Brain pericyte (primary cell): ENCODE measurements at regions not wholly inside any gene's neighbourhood (a gene's known extent, or its start where the extent isn't known, plus 50 kb on each side); places are given as distances from the start of the nearest gene placed in this dataset.

Source experiments
- DNase-seq: peaks from one replicate; pipeline ENCODE4 v3.0.0-alpha.2; 2012; ENCODE audit warnings: low read depth, low spot score

- DNase-seq, result no peak
Observed at GRCh38 chr3:30114918-30115317, 491.5 kb upstream of the TGFBR2 start.

GRCh38 chr3:30122359-30122758, 484.0 kb upstream of the TGFBR2 start:
- DNase-seq, result no peak

GRCh38 chr3:30123224-30123623, 483.2 kb upstream of the TGFBR2 start:
- no peak for DNase-seq

GRCh38 chr3:30123755-30124154, 482.6 kb upstream of the TGFBR2 start:
- DNase-seq, result no peak

DNA sequence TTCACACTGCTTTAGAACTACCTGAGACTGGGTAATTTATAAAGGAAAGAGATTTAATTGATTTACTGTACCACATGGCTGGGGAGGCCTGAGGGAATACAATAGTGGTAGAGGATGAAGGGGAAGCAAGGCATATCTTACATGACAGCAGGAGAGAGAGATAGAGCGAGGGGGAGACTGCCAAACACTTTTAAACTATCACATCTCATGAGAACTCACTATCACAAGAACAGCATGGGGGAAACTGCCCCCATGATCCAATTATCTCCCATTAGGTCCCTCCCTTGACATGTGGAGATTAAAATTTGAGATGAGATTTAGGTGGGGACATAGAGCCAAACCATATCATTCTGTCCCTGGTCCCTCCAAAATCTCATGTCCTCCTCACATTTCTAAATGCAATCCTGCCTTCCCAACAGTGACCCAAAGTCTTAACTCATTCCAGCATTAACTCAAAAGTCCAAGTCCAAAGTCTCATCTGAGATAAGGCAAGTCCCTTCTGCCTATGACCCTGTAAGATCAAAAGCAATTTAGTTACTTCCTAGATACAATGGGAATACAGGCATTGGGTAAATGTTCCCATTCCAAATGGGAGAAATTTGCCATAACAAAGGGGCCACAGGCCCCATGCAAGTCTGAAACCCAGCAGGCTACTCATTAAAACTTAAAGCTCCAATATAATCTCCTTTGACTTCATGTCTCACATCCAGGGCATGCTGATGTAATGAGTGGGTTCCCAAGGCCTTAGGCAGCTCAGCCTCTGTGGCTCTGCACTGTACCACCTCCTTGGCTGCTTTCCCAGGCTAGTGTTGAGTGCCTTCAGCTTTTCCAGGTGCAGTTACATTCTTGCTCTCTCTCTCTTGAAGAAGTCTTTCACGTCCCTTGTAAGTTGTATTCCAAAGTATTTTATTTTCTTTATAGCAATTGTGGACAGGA, 481.7 kb upstream of the TGFBR2 start:
- DNase-seq, result no peak

DNA sequence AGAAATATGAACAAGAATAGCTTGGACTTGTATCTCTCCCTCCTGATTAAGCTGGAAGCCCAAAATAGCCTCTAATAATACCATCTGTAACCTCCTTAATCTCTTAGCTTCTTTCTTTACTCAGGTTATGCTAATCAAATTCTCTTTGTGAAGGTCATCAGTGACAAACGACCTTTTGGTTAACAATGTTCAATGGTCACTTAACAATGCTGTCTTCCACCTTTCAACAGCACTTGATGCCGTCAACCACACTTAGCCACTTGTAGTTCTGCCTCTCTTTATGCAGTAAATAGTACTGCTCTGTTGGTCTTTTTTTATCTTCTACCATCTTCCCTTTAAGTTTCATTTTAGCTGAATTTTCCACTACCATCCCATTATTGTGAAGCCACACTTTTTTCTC, 476.6 kb upstream of the TGFBR2 start:
- no peak for DNase-seq

GRCh38 chr3:30130391-30130790, 476.0 kb upstream of the TGFBR2 start:
- no peak for DNase-seq

DNA sequence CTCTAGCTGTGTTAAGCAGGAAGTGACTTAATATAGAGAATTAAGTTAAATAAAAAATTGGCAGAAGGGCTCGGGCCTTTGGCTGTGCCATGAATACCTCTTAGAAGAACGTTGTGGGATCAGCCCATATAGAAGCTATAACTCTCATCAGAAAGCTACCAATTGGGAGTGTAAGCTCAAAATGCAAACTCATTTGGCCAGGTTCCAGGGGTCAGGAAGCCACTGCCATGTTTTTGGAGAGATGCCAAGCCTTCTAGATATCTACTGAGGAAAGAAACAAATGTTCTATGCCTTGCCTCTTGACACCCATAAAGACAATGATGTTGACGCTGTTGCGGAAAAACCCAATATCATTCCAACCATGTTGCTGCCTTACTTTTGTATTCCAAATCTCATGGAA, 475.2 kb upstream of the TGFBR2 start:
- no peak for DNase-seq

GRCh38 chr3:30135190-30135589, 471.2 kb upstream of the TGFBR2 start:
- no peak for DNase-seq

DNA sequence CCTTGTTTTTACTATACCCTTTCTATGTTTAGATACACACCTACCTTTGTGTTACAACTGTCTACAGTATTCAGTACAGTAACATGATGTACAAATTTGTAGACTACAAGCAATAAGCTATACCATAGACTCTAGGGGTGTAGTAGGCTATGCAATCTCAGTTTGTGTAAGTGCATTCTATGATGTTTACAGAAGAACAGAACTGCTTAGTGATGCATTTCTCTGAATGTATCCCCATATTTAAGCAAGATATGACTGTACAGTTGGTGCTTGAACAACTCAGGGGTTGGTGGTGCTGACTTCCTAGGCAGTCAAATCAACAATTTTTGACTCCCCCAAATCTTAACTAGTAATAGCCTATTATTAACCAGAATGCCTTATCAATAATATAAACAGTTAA, 467.1 kb upstream of the TGFBR2 start:
- DNase-seq, result no peak

DNA sequence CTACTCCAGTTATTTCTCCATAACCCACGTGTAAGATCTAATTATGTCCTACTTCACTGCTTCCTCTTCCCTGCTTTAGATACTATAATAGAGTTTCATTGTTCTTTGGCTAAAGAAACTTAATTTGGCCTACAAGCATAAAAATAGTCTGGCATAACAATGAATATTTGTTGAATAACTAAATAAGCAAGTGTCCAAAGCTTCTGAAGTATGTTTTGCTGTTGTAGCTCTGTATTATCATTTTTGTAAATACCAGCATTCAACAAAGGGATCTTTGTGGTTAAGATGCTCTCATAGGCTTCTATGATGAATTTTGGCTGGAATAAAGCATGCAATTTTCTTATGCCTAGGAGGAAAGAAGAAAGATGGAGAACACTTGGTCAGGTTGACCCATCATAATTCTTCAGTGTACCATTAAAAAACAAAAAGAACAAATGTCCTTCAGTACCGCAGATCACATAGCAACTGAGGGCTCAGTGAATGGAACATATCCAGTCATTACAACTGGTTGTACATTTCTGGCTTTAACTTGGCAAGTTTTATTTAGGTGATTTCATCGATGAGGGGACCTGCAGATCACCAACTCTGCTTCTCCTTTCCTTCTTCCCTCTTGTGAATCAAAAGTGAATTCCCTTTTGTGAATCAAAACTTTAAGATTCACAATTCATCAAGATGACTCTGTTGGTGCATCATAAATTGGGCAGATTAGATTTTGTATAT, 465.9 kb upstream of the TGFBR2 start:
- no peak for DNase-seq

- no peak for DNase-seq
Observed at GRCh38 chr3:30141178-30141581, 465.2 kb upstream of the TGFBR2 start.

DNA sequence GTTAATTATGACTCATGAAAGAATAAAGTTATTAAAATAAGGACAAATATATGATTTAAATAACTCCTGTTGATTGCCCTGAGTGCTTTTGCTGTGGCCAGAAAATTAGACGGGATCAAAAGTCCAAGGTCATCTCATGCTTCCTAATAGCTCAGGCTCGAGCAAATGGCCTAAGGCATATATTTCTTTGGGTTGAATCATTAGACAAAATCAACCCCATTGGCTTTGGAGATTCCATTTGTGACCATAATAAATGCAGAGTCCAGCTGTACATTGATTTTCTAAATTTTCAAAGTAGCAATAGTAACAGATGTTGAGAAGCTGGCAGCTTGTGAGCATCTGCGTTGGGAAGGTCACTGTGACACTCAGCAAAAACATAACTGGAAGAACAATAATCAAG, 464.5 kb upstream of the TGFBR2 start:
- DNase-seq, result no peak

DNA sequence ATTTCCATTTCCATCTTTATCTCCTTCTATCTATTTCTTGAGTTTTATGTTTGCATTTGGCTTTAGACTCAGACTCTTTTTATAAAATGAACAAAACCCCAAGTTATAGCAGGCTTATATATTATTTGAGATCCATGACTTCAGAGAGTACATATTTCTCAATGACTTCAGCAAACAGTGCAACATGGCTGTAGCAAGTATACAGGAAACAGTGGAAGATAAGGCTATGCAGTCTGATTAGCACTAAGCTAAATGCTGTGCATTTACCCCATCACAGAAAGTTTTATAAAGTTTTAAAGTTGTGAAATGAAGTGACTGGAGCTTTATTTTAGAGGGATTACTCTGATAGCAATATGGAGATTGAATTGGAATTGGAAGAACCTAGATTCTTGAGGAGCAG, 463.5 kb upstream of the TGFBR2 start:
- DNase-seq, result no peak

DNA sequence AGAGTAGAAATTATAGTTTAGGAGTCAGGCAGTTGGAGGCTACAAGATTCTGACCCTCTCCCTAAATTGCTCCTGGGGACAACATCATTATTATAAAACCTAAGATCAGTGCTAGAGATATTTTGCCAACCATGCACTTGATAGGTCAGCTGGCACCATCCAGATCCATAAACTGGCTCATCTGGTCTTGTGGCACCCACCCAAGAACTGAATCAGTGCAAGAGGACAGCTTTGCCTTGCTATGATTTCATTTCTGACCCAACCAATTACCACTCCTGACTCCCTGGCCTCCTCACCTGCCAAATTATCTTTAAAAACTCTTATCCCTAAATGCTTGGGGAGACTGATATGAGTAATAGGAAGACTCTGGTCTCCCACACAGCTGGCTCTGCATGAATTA, 461.1 kb upstream of the TGFBR2 start:
- DNase-seq, result no peak

GRCh38 chr3:30146978-30147377, 459.4 kb upstream of the TGFBR2 start:
- DNase-seq, result no peak

GRCh38 chr3:30154853-30155252, 451.5 kb upstream of the TGFBR2 start:
- DNase-seq, result no peak

GRCh38 chr3:30155755-30156154, 450.6 kb upstream of the TGFBR2 start:
- no peak for DNase-seq

DNA sequence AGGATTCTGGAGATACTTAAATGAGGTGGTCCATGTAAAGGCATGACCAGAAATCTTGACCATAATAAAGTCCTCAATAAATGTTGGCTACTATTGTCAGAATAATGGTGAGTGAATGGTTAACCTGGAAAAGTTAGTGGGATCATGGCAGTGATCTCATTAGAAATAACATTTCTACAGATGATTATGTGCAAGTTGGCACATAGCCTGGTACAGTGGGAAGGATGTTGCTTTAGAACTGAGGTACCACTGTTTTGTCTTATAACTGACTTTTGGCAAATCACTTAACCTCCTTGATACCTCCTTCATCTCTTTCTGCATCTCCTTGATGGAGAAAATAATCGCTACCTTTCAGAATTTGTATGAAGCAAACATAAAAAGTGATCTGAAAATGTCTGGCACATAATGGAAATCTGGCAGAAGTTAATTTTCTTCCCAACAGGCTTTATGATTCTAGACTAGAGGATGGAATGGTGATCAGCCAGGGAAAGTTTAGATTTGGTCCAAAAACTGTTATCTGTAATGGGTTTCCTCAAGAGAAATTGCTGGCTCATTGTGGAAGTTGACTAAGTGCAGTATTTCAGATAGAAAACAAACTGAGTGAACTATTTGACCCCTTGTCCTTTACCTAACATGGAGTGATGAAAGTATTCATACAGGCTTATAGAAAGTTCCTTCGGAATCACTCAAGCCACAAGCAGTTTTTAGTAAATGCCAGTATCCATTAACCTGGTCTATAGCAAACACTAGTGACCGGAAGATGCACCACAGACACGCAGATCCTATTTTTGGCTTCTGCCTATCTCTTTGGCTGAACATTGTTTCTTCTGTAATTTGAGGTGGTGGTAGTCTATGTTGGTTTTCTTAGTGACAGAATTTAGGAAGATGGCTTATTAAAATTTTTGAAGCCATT, 449.6 kb upstream of the TGFBR2 start:
- no peak for DNase-seq

DNA sequence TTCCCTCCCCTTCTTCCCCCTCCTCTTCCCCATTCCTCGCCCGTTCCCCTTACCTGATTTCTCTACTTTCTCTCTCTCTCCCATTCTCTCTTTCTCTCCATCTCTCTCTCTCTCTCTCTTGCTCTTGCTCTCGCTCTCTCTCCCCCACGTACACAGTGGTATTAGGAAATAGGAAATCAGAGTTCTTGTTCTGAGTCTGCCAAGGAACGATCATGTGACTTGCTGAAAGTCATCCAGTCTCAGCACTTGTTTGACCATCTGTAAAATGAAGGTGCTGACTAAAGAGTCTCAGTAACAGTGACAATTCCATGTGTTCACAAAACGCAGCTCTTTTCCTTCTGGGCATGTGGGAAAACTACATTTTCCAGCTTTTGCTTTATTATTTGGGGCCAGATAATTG, 445.0 kb upstream of the TGFBR2 start:
- DNase-seq, result no peak

- no peak for DNase-seq
Observed at GRCh38 chr3:30162579-30162978, 443.8 kb upstream of the TGFBR2 start.

GRCh38 chr3:30166535-30166934, 439.9 kb upstream of the TGFBR2 start:
- DNase-seq, result no peak
